GM12878 (cell line): ENCODE measurements at regions not wholly inside any gene's neighbourhood (a gene's known extent, or its start where the extent isn't known, plus 50 kb on each side); places are given as distances from the start of the nearest gene placed in this dataset.

Source experiments
- ATAC-seq: fragments of 200-7000 bp; cut with Tn5 transposase; 3 replicates; pipeline ENCODE4 v1.9.1; 2020; ENCODE audit warnings: mild to moderate bottlenecking, moderate library complexity
- BruUV-seq: library from RNA; stranded (reverse); fragments of 400-500 nt; replicated peaks from 2 replicates; lab custom pipeline; 2021; lab: Mats Ljungman, UMichigan
- CTCF ChIA-PET: fragments of 300-600 bp; sonication (Branson Sonifier 250); formaldehyde crosslinking; extraction: SDS; loops from one replicate; lab custom pipeline; 2021; ENCODE audit warnings: inconsistent platforms; lab: Yijun Ruan, JAX
- POLR2A ChIA-PET: fragments of 350-600 bp; formaldehyde crosslinking; extraction: SDS; loops from one replicate; lab custom pipeline; 2021; ENCODE audit warnings: inconsistent platforms; lab: Charles Lee
- RAD21 ChIA-PET: fragments of 300-600 bp; sonication (Branson Sonifier 250); formaldehyde crosslinking; loops from one replicate; lab custom pipeline; 2023; ENCODE audit warnings: antibody characterized with exemption; ENCODE audit not compliant: unreplicated experiment; lab: Charles Lee
- SMC1A ChIA-PET: fragments of 300-600 bp; sonication (Branson Sonifier 250); formaldehyde crosslinking; loops from one replicate; lab custom pipeline; 2023; ENCODE audit not compliant: unreplicated experiment, uncharacterized antibody; lab: Charles Lee
- DNase-seq: peaks from one replicate; pipeline ENCODE4 v3.0.0-alpha.2; 2011; ENCODE audit warnings: low read depth, low spot score
- FAIRE-seq: peaks from 3 replicates; lab custom pipeline; 2011; peaks lifted over from hg19 to GRCh38; lab: Jason Lieb, UNC
- H2AFZ ChIP-seq: 2 replicates; pipeline ENCODE4 v1.6.0; 2011; ENCODE audit warnings: low read depth, low read length, control low read depth; ENCODE audit not compliant: control insufficient read depth
- H3K27ac ChIP-seq: 2 replicates; pipeline ENCODE4 v1.5.1; 2011; ENCODE audit warnings: control low read depth; ENCODE audit not compliant: control insufficient read depth, insufficient read depth
- H3K27me3 ChIP-seq, 2 experiments: replicated peaks in 1 of 2; 2 replicates each; pipeline versions ENCODE4 v1.6.0 to v1.6.1; 2011; ENCODE audit warnings: low read length in 1 of 2; ENCODE audit not compliant: control insufficient read depth in 2 of 2, insufficient read depth in 2 of 2
- H3K36me3 ChIP-seq, 2 experiments: 2 replicates each; pipeline ENCODE4 v1.5.1; 2011; ENCODE audit warnings: low read length in 1 of 2; ENCODE audit not compliant: control insufficient read depth in 2 of 2, insufficient read depth in 2 of 2
- H3K4me1 ChIP-seq: 2 replicates; pipeline ENCODE4 v1.6.1; 2011; ENCODE audit warnings: mild to moderate bottlenecking, low read length, moderate library complexity, mixed read lengths; ENCODE audit not compliant: control insufficient read depth, insufficient read depth
- H3K4me2 ChIP-seq: 2 replicates; pipeline ENCODE4 v1.6.0; 2011; ENCODE audit warnings: control low read depth; ENCODE audit not compliant: control insufficient read depth, insufficient read depth
- H3K4me3 ChIP-seq: fragments of 200-600 bp; sonication (generic); 2 replicates; pipeline ENCODE4 v1.5.1; 2016
- H3K79me2 ChIP-seq: 2 replicates; pipeline ENCODE4 v1.6.0; 2011; ENCODE audit warnings: low read length; ENCODE audit not compliant: control insufficient read depth, insufficient read depth
- H3K9ac ChIP-seq: 2 replicates; pipeline ENCODE4 v1.8.0; 2011; ENCODE audit warnings: low read length, control low read depth, mixed read lengths; ENCODE audit not compliant: control insufficient read depth, insufficient read depth
- H3K9me3 ChIP-seq: replicated peaks from 3 replicates; pipeline ENCODE4 v1.5.1; 2011; ENCODE audit warnings: mild to moderate bottlenecking, low read length; ENCODE audit not compliant: control insufficient read depth, insufficient read depth
- H4K20me1 ChIP-seq: 2 replicates; pipeline ENCODE4 v1.6.0; 2011; ENCODE audit not compliant: control insufficient read depth, insufficient read depth
- ASH2L ChIP-seq: fragments of 300-600, 200-600 bp; sonication (generic); IDR thresholded peaks from 2 replicates; pipeline ENCODE4 v1.6.1; 2017; ENCODE audit warnings: low read depth, mild to moderate bottlenecking, borderline replicate concordance
- BHLHE40 ChIP-seq, 2 experiments: fragments of 450-650 bp in 1 of 2; IDR thresholded peaks; 2 replicates each; pipeline ENCODE4 v1.6.1; 2011 to 2017; ENCODE audit warnings: low read depth in 2 of 2, borderline replicate concordance in 1 of 2, improper control_type of control experiment in 1 of 2, low read length in 1 of 2, mild to moderate bottlenecking in 1 of 2
- CHD1 ChIP-seq: IDR thresholded peaks from 2 replicates; pipeline ENCODE4 v1.6.1; 2012; ENCODE audit warnings: low read depth, low read length, improper control_type of control experiment
- GABPA ChIP-seq: IDR thresholded peaks from 2 replicates; pipeline ENCODE4 v1.6.1; 2014; ENCODE audit warnings: antibody characterized with exemption, low read depth, mild to moderate bottlenecking, inconsistent platforms
- POU2F2 ChIP-seq: IDR thresholded peaks from 3 replicates; pipeline ENCODE4 v1.6.1; 2011; ENCODE audit warnings: low read depth, mild to moderate bottlenecking, low read length, borderline replicate concordance
- SRF ChIP-seq, 2 experiments: IDR thresholded peaks; 2 replicates each; pipeline ENCODE4 v1.6.1; 2011; ENCODE audit warnings: low read depth in 2 of 2, low read length in 2 of 2, mild to moderate bottlenecking in 1 of 2, moderate library complexity in 1 of 2
- SUZ12 ChIP-seq: fragments of 200-600 bp; sonication (generic); IDR thresholded peaks from one replicate; pipeline ENCODE4 v1.6.1; 2018; ENCODE audit warnings: antibody characterized with exemption, mild to moderate bottlenecking; ENCODE audit not compliant: unreplicated experiment
- ZNF24 ChIP-seq: fragments of 450-650 bp; IDR thresholded peaks from 2 replicates; pipeline ENCODE4 v1.6.1; 2017; ENCODE audit warnings: antibody characterized with exemption, mild to moderate bottlenecking
- WGBS: methylation state at CpG from one replicate; pipeline ENCODE4 v1.1.6; 2016; ENCODE audit warnings: low lambda C conversion rate; ENCODE audit not compliant: insufficient replicate concordance, insufficient coverage; ENCODE audit errors: missing lambda C conversion rate; 5-methylcytosine and 5-hydroxymethylcytosine counted together
- in situ Hi-C: fragments of 300-500 bp; cut with MboI; formaldehyde crosslinking; loops from 9 replicates; pipeline ENCODE4 v1.14.3; 2018; ENCODE audit warnings: mixed read lengths
- intact Hi-C: fragments of 100-400 bp; cut with micrococcal nuclease; formaldehyde crosslinking; loops from one replicate; pipeline ENCODE4 v1.14.2; 2022; ENCODE audit not compliant: unreplicated experiment
- TF ChIP-seq, protein P1 (sequence below): IDR thresholded peaks from 2 replicates; pipeline ENCODE4 v1.6.1; 2011; ENCODE audit warnings: borderline replicate concordance, low read depth, mild to moderate bottlenecking, moderate library complexity, low read length; ENCODE audit not compliant: insufficient read depth, poor library complexity, severe bottlenecking
- TF ChIP-seq, protein P2 (sequence below): fragments of 450-650 bp; IDR thresholded peaks from 2 replicates; pipeline ENCODE4 v1.6.1; 2018; ENCODE audit warnings: borderline replicate concordance, mild to moderate bottlenecking; ENCODE audit not compliant: partially characterized antibody
- TF ChIP-seq, protein P3 (sequence below): fragments of 450-650 bp; IDR thresholded peaks from 2 replicates; pipeline ENCODE4 v1.6.1; 2017; ENCODE audit warnings: mild to moderate bottlenecking, moderate library complexity

DNA sequence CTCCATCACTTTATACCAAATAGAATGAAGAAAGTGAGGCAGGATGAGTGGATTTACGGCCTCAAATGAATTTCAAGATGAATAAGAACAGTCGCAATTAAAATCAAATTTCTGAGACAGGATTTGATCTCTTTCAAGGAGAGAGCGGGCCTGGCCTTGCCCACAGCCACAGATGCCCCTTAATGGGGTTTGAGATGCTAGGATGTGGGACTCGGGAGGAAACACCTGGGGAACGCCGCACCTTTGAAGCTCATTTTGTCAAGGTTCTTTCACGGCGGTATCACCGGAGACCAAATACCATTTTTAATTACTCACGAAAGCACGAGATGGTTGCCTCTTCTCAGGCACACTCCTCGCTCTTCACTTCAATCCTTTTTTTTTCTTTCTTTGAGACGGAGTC is 178.1 kb upstream of the SDK2 start:
- CTCF ChIA-PET = no interaction called here
- no peak for TF ChIP-seq GABPA
- TF ChIP-seq, protein P1, sequence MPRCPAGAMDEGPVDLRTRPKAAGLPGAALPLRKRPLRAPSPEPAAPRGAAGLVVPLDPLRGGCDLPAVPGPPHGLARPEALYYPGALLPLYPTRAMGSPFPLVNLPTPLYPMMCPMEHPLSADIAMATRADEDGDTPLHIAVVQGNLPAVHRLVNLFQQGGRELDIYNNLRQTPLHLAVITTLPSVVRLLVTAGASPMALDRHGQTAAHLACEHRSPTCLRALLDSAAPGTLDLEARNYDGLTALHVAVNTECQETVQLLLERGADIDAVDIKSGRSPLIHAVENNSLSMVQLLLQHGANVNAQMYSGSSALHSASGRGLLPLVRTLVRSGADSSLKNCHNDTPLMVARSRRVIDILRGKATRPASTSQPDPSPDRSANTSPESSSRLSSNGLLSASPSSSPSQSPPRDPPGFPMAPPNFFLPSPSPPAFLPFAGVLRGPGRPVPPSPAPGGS = no peak
- TF ChIP-seq BHLHE40 (IDR thresholded peaks at IDR 0.05; ENCODE audit: borderline replicate concordance in 1 of 2, low read depth in 2 of 2, low read length in 1 of 2) = no peak
- no peak for TF ChIP-seq CHD1
- TF ChIP-seq ASH2L = no peak
- TF ChIP-seq ZNF24 = no peak
- TF ChIP-seq, protein P2, sequence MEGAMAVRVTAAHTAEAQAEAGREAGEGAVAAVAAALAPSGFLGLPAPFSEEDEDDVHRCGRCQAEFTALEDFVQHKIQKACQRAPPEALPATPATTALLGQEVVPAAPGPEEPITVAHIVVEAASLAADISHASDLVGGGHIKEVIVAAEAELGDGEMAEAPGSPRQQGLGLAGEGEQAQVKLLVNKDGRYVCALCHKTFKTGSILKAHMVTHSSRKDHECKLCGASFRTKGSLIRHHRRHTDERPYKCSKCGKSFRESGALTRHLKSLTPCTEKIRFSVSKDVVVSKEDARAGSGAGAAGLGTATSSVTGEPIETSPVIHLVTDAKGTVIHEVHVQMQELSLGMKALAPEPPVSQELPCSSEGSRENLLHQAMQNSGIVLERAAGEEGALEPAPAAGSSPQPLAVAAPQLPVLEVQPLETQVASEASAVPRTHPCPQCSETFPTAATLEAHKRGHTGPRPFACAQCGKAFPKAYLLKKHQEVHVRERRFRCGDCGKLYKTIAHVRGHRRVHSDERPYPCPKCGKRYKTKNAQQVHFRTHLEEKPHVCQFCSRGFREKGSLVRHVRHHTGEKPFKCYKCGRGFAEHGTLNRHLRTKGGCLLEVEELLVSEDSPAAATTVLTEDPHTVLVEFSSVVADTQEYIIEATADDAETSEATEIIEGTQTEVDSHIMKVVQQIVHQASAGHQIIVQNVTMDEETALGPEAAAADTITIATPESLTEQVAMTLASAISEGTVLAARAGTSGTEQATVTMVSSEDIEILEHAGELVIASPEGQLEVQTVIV = no peak
- TF ChIP-seq SRF (IDR thresholded peaks at IDR 0.05; ENCODE audit: low read depth in 2 of 2, low read length in 2 of 2) = no peak
- TF ChIP-seq, protein P3, sequence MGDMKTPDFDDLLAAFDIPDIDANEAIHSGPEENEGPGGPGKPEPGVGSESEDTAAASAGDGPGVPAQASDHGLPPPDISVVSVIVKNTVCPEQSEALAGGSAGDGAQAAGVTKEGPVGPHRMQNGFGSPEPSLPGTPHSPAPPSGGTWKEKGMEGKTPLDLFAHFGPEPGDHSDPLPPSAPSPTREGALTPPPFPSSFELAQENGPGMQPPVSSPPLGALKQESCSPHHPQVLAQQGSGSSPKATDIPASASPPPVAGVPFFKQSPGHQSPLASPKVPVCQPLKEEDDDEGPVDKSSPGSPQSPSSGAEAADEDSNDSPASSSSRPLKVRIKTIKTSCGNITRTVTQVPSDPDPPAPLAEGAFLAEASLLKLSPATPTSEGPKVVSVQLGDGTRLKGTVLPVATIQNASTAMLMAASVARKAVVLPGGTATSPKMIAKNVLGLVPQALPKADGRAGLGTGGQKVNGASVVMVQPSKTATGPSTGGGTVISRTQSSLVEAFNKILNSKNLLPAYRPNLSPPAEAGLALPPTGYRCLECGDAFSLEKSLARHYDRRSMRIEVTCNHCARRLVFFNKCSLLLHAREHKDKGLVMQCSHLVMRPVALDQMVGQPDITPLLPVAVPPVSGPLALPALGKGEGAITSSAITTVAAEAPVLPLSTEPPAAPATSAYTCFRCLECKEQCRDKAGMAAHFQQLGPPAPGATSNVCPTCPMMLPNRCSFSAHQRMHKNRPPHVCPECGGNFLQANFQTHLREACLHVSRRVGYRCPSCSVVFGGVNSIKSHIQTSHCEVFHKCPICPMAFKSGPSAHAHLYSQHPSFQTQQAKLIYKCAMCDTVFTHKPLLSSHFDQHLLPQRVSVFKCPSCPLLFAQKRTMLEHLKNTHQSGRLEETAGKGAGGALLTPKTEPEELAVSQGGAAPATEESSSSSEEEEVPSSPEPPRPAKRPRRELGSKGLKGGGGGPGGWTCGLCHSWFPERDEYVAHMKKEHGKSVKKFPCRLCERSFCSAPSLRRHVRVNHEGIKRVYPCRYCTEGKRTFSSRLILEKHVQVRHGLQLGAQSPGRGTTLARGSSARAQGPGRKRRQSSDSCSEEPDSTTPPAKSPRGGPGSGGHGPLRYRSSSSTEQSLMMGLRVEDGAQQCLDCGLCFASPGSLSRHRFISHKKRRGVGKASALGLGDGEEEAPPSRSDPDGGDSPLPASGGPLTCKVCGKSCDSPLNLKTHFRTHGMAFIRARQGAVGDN = no peak
- no peak for TF ChIP-seq SUZ12
- no peak for TF ChIP-seq POU2F2
- POLR2A ChIA-PET = no interaction called here
- FAIRE-seq = no peak
- H3K79me2 ChIP-seq = no peaks in the 10 kb centered on the region
- 45% methylated on average over 13 of the region's 13 CpGs for WGBS
- RAD21 ChIA-PET = no interaction called here
- no peak overlapping the region for H2AFZ ChIP-seq
- intact Hi-C loops (no loop called here), in situ Hi-C loops (no loop called here)
- no TSS peak for BruUV-seq
- H4K20me1 ChIP-seq = no peaks in the 10 kb centered on the region
- no peaks in the 10 kb centered on the region for H3K4me1 ChIP-seq
- H3K9me3 ChIP-seq = no peaks in the 10 kb centered on the region
- no peaks in the 10 kb centered on the region for H3K36me3 ChIP-seq
- H3K4me2 ChIP-seq = no peak overlapping the region
- no peak for ATAC-seq
- no peaks in the 10 kb centered on the region; a peak in 1 of 4 replicates for H3K27me3 ChIP-seq
- no peak for DNase-seq
- SMC1A ChIA-PET = no interaction called here
- H3K9ac ChIP-seq = no peak overlapping the region
- H3K27ac ChIP-seq = no peak overlapping the region
- H3K4me3 ChIP-seq = no peak overlapping the region
